ENCODE measurements at regions not wholly inside any gene's neighbourhood (a gene's known extent, or its start where the extent isn't known, plus 50 kb on each side); places are given as distances from the start of the nearest gene placed in this dataset.

DNA sequence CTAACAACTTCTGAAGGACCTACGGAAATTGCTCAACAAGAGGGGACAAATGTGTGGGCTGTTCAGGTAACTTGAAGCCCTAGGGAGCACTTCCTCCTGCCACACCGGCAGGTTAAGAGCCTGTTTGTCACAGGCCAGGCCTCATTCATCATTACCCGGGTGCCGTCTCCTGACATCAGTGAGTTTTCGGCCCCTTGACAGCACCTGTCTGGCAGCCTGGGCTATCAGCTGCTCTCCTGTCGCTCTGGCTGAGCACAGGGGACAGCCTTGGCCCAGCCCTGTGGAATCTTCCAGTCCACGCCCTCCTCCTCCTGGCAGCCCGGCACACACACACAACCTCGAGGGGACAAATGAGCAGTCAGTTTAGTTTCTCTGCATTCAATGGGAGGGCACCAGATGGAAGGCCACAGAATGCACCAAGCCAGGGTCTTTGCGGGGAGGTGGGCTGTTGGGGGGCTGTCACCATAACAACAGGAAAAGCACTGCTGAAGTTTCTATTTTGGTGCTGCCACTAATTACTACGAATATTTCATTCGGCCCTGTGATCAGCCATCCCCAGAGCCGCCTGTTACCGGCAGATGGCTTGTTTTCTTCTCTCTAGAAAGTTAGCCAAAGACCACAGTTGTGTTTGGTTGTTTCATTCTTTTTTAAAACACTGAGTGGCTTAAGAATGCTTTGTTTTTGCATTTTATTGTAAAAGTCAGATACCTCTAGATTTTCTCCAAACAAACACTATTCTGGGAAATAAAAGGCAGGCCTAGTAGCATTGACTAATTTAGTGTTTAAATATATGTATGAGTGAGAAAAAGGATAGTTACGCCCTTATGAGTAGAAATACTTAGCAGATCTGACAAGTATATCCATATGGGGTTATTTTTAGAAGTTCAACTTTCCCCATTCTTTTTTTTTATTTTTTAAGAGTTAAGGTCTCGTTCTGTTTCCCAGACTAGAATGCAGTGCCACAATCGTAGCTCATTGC is 189.9 kb upstream of the NDUFV2 start (continued):
- TF ChIP-seq, protein P1, sequence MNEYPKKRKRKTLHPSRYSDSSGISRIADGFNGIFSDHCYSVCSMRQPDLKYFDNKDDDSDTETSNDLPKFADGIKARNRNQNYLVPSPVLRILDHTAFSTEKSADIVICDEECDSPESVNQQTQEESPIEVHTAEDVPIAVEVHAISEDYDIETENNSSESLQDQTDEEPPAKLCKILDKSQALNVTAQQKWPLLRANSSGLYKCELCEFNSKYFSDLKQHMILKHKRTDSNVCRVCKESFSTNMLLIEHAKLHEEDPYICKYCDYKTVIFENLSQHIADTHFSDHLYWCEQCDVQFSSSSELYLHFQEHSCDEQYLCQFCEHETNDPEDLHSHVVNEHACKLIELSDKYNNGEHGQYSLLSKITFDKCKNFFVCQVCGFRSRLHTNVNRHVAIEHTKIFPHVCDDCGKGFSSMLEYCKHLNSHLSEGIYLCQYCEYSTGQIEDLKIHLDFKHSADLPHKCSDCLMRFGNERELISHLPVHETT (CRISPR knock-in tag; conservative IDR thresholded peaks at IDR 0.05 in 1 of 2, IDR thresholded peaks at IDR 0.05 in 1 of 2), result peak in 1 of 2 experiments; percentile 67; a peak in 2 of 4 replicates
- TF ChIP-seq, protein P2, sequence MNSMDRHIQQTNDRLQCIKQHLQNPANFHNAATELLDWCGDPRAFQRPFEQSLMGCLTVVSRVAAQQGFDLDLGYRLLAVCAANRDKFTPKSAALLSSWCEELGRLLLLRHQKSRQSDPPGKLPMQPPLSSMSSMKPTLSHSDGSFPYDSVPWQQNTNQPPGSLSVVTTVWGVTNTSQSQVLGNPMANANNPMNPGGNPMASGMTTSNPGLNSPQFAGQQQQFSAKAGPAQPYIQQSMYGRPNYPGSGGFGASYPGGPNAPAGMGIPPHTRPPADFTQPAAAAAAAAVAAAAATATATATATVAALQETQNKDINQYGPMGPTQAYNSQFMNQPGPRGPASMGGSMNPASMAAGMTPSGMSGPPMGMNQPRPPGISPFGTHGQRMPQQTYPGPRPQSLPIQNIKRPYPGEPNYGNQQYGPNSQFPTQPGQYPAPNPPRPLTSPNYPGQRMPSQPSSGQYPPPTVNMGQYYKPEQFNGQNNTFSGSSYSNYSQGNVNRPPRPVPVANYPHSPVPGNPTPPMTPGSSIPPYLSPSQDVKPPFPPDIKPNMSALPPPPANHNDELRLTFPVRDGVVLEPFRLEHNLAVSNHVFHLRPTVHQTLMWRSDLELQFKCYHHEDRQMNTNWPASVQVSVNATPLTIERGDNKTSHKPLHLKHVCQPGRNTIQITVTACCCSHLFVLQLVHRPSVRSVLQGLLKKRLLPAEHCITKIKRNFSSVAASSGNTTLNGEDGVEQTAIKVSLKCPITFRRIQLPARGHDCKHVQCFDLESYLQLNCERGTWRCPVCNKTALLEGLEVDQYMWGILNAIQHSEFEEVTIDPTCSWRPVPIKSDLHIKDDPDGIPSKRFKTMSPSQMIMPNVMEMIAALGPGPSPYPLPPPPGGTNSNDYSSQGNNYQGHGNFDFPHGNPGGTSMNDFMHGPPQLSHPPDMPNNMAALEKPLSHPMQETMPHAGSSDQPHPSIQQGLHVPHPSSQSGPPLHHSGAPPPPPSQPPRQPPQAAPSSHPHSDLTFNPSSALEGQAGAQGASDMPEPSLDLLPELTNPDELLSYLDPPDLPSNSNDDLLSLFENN (IDR thresholded peaks at IDR 0.05; ENCODE audit: low read depth in 2 of 2, low read length in 2 of 2), result no peak
- peak; percentile 45; the same call in 1 of the 2 replicates for TF ChIP-seq GATAD2B (IDR thresholded peaks at IDR 0.05; ENCODE audit: borderline replicate concordance)
- no peak for TF ChIP-seq BRF1 (IDR thresholded peaks at IDR 0.05; ENCODE audit: borderline replicate concordance, extremely low read depth, insufficient read length)
- TF ChIP-seq, protein P3, sequence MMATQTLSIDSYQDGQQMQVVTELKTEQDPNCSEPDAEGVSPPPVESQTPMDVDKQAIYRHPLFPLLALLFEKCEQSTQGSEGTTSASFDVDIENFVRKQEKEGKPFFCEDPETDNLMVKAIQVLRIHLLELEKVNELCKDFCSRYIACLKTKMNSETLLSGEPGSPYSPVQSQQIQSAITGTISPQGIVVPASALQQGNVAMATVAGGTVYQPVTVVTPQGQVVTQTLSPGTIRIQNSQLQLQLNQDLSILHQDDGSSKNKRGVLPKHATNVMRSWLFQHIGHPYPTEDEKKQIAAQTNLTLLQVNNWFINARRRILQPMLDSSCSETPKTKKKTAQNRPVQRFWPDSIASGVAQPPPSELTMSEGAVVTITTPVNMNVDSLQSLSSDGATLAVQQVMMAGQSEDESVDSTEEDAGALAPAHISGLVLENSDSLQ (IDR thresholded peaks at IDR 0.05), result peak; percentile 91
- 0 out of 2 replicates have a peak, but pooled peaks have one; percentile 58 for TF ChIP-seq KLF13 (tag; IDR thresholded peaks at IDR 0.05; ENCODE audit: borderline replicate concordance, low read depth)
- peak in 1 of 2 experiments; percentile 62; a peak in 2 of 4 replicates for TF ChIP-seq HDAC1 (IDR thresholded peaks at IDR 0.05)
- peak; percentile 21; the same call in 1 of the 2 replicates for TF ChIP-seq TAL1 (IDR thresholded peaks at IDR 0.05)
- TF ChIP-seq, protein P4, sequence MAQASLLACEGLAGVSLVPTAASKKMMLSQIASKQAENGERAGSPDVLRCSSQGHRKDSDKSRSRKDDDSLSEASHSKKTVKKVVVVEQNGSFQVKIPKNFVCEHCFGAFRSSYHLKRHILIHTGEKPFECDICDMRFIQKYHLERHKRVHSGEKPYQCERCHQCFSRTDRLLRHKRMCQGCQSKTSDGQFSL (CRISPR knock-in tag; IDR thresholded peaks at IDR 0.05), result no peak
- TF ChIP-seq, protein P4 (tag; IDR thresholded peaks at IDR 0.05), result 0 out of 4 replicates have a peak, but pooled peaks of 1 of the 2 experiments have one; percentile 57
- TF ChIP-seq ZNF699 (CRISPR knock-in tag; IDR thresholded peaks at IDR 0.05; ENCODE audit: insufficient replicate concordance), result peak; percentile 78
- peak; percentile 85 for TF ChIP-seq CTBP1 (IDR thresholded peaks at IDR 0.05; ENCODE audit: borderline replicate concordance)
- no peak for TF ChIP-seq STAT5A (IDR thresholded peaks at IDR 0.05; ENCODE audit: borderline replicate concordance, low read length)
- TF ChIP-seq, protein P5, sequence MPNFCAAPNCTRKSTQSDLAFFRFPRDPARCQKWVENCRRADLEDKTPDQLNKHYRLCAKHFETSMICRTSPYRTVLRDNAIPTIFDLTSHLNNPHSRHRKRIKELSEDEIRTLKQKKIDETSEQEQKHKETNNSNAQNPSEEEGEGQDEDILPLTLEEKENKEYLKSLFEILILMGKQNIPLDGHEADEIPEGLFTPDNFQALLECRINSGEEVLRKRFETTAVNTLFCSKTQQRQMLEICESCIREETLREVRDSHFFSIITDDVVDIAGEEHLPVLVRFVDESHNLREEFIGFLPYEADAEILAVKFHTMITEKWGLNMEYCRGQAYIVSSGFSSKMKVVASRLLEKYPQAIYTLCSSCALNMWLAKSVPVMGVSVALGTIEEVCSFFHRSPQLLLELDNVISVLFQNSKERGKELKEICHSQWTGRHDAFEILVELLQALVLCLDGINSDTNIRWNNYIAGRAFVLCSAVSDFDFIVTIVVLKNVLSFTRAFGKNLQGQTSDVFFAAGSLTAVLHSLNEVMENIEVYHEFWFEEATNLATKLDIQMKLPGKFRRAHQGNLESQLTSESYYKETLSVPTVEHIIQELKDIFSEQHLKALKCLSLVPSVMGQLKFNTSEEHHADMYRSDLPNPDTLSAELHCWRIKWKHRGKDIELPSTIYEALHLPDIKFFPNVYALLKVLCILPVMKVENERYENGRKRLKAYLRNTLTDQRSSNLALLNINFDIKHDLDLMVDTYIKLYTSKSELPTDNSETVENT (CRISPR knock-in tag; IDR thresholded peaks at IDR 0.05), result peak; percentile 80; the same call in 1 of the 2 replicates

Measured in K562 (cell line).